Tibial artery (tissue), 4 donors: ENCODE measurements at regions not wholly inside any gene's neighbourhood (a gene's known extent, or its start where the extent isn't known, plus 50 kb on each side); places are given as distances from the start of the nearest gene placed in this dataset.

ENCODE experiments used
- DNase-seq, 2 donors: peaks; one replicate each; pipeline ENCODE4 v3.0.0-alpha.2; 2019
- H3K27ac ChIP-seq, 2 donors: fragments of 200-600 bp; sonication (generic) in 1 of 2; 1 replicate in 1 of 2; 2 replicates in 1 of 2; pipeline ENCODE4 v1.5.1; 2018 to 2019; ENCODE audit warnings: mild to moderate bottlenecking in 1 of 2
- H3K27me3 ChIP-seq, 2 donors: fragments of 200-600 bp; sonication (generic) in 1 of 2; one replicate each; pipeline versions ENCODE4 v1.5.1 to v1.6.0; 2016 to 2019
- H3K36me3 ChIP-seq, 3 donors: fragments of 200-600 bp; sonication (generic) in 2 of 3; one replicate each; pipeline ENCODE4 v1.5.1; 2016 to 2019; ENCODE audit warnings: mild to moderate bottlenecking in 2 of 3
- H3K4me1 ChIP-seq, 4 donors: fragments of 200-600 bp; sonication (generic) in 2 of 4; 1 replicate in 3 of 4; 2 replicates in 1 of 4; pipeline ENCODE4 v1.5.1; 2016 to 2019
- H3K4me3 ChIP-seq, 2 donors: fragments of 200-600 bp; sonication (generic) in 1 of 2; 1 replicate in 1 of 2; 2 replicates in 1 of 2; pipeline ENCODE4 v1.5.1; 2018 to 2019; ENCODE audit warnings: mild to moderate bottlenecking in 2 of 2
- H3K9me3 ChIP-seq, 3 donors: fragments of 200-600 bp; sonication (generic) in 1 of 3; one replicate each; pipeline ENCODE4 v1.5.1; 2016 to 2019
- intact Hi-C: fragments of 100-400 bp; cut with DNase I; formaldehyde crosslinking; loops from one replicate; pipeline ENCODE4 v1.15.0; 2023; ENCODE audit warnings: low total_unique reads
- TF ChIP-seq, protein P1 (sequence below), 2 experiments: fragments of 200-600 bp in 1 of 2; fragments of 450-650 bp in 1 of 2; IDR thresholded peaks; one replicate each; pipeline ENCODE4 v1.5.1; 2017 to 2019; ENCODE audit warnings: antibody characterized with exemption in 2 of 2, mild to moderate bottlenecking in 1 of 2, moderate library complexity in 1 of 2

DNA sequence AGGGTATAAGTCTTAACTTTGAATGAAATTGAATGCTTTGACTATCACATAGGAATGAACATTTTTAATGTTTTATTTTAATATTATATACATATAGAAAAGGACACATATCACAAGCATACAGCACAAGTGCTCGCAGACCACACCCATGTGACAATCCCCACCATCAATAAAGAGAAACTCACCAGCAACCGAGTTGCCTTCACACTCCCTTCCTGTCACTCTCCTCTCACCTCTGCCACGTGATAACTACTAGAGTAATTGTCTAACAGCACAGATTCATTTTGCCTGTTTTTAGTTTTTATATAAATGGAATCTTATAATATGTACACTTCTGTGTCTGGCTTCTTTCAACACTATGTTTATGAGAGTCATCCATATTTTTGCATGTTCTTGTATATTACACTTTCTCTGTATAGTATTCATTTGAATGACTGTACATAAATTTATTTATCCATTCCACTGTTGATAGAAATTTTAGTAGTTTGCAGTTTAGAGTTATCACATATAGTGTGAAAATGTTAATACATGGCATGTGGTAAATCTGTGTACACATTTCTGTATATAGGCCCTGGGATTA lies 304.9 kb upstream of the DUSP10 start:
- H3K27ac ChIP-seq = no peak overlapping the region

DNA sequence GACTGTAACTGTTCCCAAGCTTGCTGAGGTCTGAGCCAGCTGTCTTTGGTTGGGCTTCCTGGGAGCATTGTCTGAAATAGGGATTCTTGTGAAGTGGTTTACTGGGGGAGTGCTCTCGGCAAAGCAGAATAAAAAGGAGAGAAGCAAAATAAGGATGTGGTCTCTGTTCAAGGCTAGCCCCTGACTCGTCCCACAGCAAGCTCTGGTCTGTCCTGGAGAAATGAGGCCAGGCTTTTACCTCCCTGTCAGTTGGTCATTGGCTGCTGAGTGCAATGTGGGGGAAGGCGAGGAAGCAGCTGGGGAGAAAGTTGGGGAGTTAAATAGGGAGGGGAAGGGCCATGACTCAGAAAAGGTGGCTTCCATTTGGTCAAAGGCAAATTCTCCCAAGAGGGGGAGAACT lies 303.9 kb upstream of the DUSP10 start:
- H3K27me3 ChIP-seq = no peaks in the 10 kb centered on the region
- peaks cover 0 to 17% (median 12%) of the 10 kb centered on the region in 4 donors for H3K4me1 ChIP-seq
- no peak overlapping the region for H3K27ac ChIP-seq
- H3K4me3 ChIP-seq = no peak overlapping the region
- TF ChIP-seq, protein P1, sequence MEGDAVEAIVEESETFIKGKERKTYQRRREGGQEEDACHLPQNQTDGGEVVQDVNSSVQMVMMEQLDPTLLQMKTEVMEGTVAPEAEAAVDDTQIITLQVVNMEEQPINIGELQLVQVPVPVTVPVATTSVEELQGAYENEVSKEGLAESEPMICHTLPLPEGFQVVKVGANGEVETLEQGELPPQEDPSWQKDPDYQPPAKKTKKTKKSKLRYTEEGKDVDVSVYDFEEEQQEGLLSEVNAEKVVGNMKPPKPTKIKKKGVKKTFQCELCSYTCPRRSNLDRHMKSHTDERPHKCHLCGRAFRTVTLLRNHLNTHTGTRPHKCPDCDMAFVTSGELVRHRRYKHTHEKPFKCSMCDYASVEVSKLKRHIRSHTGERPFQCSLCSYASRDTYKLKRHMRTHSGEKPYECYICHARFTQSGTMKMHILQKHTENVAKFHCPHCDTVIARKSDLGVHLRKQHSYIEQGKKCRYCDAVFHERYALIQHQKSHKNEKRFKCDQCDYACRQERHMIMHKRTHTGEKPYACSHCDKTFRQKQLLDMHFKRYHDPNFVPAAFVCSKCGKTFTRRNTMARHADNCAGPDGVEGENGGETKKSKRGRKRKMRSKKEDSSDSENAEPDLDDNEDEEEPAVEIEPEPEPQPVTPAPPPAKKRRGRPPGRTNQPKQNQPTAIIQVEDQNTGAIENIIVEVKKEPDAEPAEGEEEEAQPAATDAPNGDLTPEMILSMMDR (IDR thresholded peaks at IDR 0.05) = no peak
- H3K9me3 ChIP-seq = no peaks in the 10 kb centered on the region
- no peak for DNase-seq
- intact Hi-C loops = no loop called here
- H3K36me3 ChIP-seq = no peaks in the 10 kb centered on the region

More for the DNA sequence above, 304.9 kb upstream of the DUSP10 start:
- H3K9me3 ChIP-seq = no peaks in the 10 kb centered on the region
- TF ChIP-seq, protein P1 (IDR thresholded peaks at IDR 0.05) = no peak
- intact Hi-C loops = no loop called here
- H3K4me1 ChIP-seq = peaks cover 0 to 17% (median 12%) of the 10 kb centered on the region in 4 donors
- no peak for DNase-seq
- H3K27me3 ChIP-seq = no peaks in the 10 kb centered on the region
- no peak overlapping the region for H3K4me3 ChIP-seq
- H3K36me3 ChIP-seq = no peaks in the 10 kb centered on the region

DNA sequence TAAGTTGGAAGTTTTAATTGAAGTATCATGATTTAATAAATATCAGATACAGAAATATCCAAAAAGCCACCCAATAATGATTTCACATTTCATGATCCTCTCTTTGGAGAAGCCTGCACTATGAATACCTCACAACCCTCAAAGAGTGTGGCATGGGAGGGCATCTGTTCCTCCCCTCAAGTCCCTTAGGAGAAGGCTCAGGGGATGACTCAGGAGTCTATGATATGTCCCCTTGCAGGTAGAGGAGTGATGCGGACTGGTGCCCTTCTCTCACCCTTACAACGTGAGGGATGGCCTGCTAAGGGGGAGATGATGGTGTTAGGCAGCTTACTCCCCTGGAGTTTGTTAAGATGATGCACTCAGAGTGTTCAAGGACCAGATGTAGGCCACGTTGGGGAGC lies 303.3 kb upstream of the DUSP10 start:
- Histone ChIP-seq H3K27me3 (no peaks in the 10 kb centered on the region), H3K9me3 (no peaks in the 10 kb centered on the region), H3K27ac (no peak overlapping the region), H3K36me3 (no peaks in the 10 kb centered on the region), H3K4me1 (peaks cover 0 to 17% (median 12%) of the 10 kb centered on the region in 4 donors), H3K4me3 (no peak overlapping the region)
- intact Hi-C loops = no loop called here
- TF ChIP-seq, protein P1 (IDR thresholded peaks at IDR 0.05) = no peak
- DNase-seq = no peak

DNA sequence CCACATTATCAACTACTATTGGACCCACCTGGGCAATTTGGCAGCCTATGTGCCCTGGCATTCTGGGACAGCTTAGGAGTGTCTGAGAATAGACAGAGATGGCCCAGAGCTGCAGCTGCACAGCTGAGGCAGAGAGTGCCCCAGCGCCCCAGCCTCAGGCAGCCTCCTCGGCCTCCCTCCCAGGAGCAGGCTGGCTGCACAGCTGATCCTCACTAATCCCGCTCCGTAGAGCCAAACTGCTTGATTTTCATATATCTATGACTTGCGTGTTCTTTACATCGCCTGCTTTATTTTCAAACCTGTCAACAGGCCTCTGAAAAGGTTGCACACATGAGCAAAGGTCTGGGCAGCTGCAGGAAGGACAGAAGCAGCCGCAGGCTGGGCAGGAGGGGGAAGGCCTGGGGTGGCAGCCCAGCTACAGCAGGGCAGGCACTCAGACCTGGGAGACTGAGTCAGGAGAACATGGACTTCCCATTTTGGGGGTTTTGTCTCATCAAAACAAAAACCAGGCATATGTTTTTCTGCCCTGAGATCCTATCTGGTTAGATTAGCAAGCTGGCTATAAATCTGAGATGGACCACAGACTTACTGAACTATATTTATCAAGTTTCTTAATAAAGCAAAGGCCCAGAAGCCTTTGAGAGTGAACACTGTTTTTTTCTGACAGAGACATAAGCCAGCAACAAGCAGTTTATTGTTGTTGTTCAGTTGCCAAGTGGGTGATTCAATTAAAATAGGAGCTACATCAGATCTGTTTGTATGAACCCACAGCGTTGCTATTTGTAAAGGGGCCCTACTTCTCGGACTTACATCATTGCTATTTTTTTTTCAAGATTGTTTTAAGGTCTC lies 301.8 kb upstream of the DUSP10 start:
- Histone ChIP-seq H3K4me1 (peaks cover 0 to 17% (median 12%) of the 10 kb centered on the region in 4 donors), H3K4me3 (no peak overlapping the region), H3K36me3 (no peaks in the 10 kb centered on the region), H3K9me3 (no peaks in the 10 kb centered on the region), H3K27ac (peak overlapping the region; percentile 56 to 64), H3K27me3 (no peaks in the 10 kb centered on the region)
- DNase-seq = no peak
- intact Hi-C loops = no loop called here
- TF ChIP-seq, protein P1 (IDR thresholded peaks at IDR 0.05) = no peak

DNA sequence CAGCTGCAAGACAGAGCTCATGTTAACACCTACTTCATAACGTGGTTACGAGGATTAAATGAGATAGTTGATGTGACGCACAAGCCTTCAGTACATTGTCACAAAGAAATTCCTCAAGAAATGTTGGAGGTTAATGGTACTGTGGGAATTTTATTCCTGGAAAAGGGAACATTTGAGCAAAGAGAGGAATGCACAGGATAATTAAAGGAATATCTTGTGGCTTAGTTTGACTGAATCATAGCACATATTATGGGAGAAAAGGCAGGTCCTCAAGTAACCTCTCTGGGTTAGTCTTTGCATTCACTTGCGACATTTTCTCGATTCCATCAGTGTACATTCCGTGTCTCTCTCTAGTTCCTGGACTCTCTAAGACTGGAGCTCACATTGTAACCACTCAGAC lies 300.2 kb upstream of the DUSP10 start:
- intact Hi-C loops = no loop called here
- H3K27ac ChIP-seq = no peak overlapping the region
- TF ChIP-seq, protein P1 (IDR thresholded peaks at IDR 0.05) = no peak
- H3K4me1 ChIP-seq = peaks cover 0 to 17% (median 12%) of the 10 kb centered on the region in 4 donors
- no peaks in the 10 kb centered on the region for H3K9me3 ChIP-seq
- DNase-seq = no peak
- no peaks in the 10 kb centered on the region for H3K27me3 ChIP-seq
- H3K4me3 ChIP-seq = no peak overlapping the region
- no peaks in the 10 kb centered on the region for H3K36me3 ChIP-seq
